Uterus (tissue), 3 donors: ENCODE measurements at regions not wholly inside any gene's neighbourhood (a gene's known extent, or its start where the extent isn't known, plus 50 kb on each side); places are given as distances from the start of the nearest gene placed in this dataset.

Experiments used
- DNase-seq, 2 donors: peaks; one replicate each; pipeline ENCODE4 v3.0.0-alpha.2; 2019 to 2020
- H3K27ac ChIP-seq, 2 donors: fragments of 200-600 bp; sonication (generic); 1 replicate in 1 of 2; 2 replicates in 1 of 2; pipeline ENCODE4 v1.5.1; 2016 to 2018
- H3K27me3 ChIP-seq, 2 donors: fragments of 200-600 bp; sonication (generic); one replicate each; pipeline ENCODE4 v1.5.1; 2018 to 2019; ENCODE audit warnings: control low read depth in 1 of 2
- H3K36me3 ChIP-seq, 2 donors: fragments of 200-600 bp; sonication (generic); one replicate each; pipeline ENCODE4 v1.5.1; 2019; ENCODE audit warnings: control low read depth in 1 of 2
- H3K4me1 ChIP-seq, 2 donors: fragments of 200-600 bp; sonication (generic); one replicate each; pipeline ENCODE4 v1.5.1; 2018 to 2019; ENCODE audit warnings: control low read depth in 1 of 2
- H3K4me3 ChIP-seq, 2 donors: fragments of 200-600 bp; sonication (generic); 1 replicate in 1 of 2; 2 replicates in 1 of 2; pipeline ENCODE4 v1.5.1; 2018 to 2019; ENCODE audit warnings: mild to moderate bottlenecking in 1 of 2
- H3K9me3 ChIP-seq, 2 donors: fragments of 200-600 bp; sonication (generic); one replicate each; pipeline ENCODE4 v1.5.1; 2019; ENCODE audit warnings: control low read depth in 1 of 2
- CTCF ChIP-seq, 4 experiments: fragments of 200-600 bp in 2 of 4; fragments of 450-650 bp in 2 of 4; sonication (generic) in 2 of 4; IDR thresholded peaks; one replicate each; pipeline ENCODE4 v1.5.1; 2016 to 2019; ENCODE audit warnings: antibody characterized with exemption in 4 of 4, mild to moderate bottlenecking in 2 of 4, moderate library complexity in 1 of 4
- POLR2A ChIP-seq, 2 donors: fragments of 450-650 bp; IDR thresholded peaks; one replicate each; pipeline ENCODE4 v1.6.1; 2016; ENCODE audit warnings: antibody characterized with exemption in 2 of 2, mild to moderate bottlenecking in 1 of 2, moderate library complexity in 1 of 2
- intact Hi-C: fragments of 100-400 bp; cut with DNase I; formaldehyde crosslinking; loops from one replicate; pipeline ENCODE4 v1.15.1; 2023; ENCODE audit warnings: low total_unique reads
- donor health status: DM: yes; HTN: yes; CAD: no.

GRCh38 chr16:31710880-31711279 lies 162.7 kb upstream of the ZNF267 start:
- Histone ChIP-seq H3K27ac (no peak overlapping the region), H3K9me3 (no peaks in the 10 kb centered on the region), H3K4me3 (no peak overlapping the region), H3K36me3 (no peaks in the 10 kb centered on the region), H3K27me3 (no peaks in the 10 kb centered on the region), H3K4me1 (no peaks in the 10 kb centered on the region)
- intact Hi-C loops, result no loop called here
- no peak for DNase-seq
- TF ChIP-seq CTCF (IDR thresholded peaks at IDR 0.05), result no peak

GRCh38 chr16:31711344-31711845 lies 162.2 kb upstream of the ZNF267 start:
- no peak overlapping the region for H3K4me3 ChIP-seq
- intact Hi-C loops, result no loop called here
- no peaks in the 10 kb centered on the region for H3K9me3 ChIP-seq
- no peaks in the 10 kb centered on the region for H3K27me3 ChIP-seq
- TF ChIP-seq CTCF (IDR thresholded peaks at IDR 0.05), result no peak
- no peak for TF ChIP-seq POLR2A (IDR thresholded peaks at IDR 0.05)
- no peak for DNase-seq
- H3K27ac ChIP-seq, result no peak overlapping the region
- no peaks in the 10 kb centered on the region for H3K36me3 ChIP-seq
- no peaks in the 10 kb centered on the region for H3K4me1 ChIP-seq

- H3K27me3 ChIP-seq, result no peaks in the 10 kb centered on the region
- no peak overlapping the region for H3K27ac ChIP-seq
- H3K9me3 ChIP-seq, result no peaks in the 10 kb centered on the region
- TF ChIP-seq CTCF (IDR thresholded peaks at IDR 0.05) (no peak), POLR2A (IDR thresholded peaks at IDR 0.05) (no peak)
- no peak for DNase-seq
- no peak overlapping the region for H3K4me3 ChIP-seq
- H3K36me3 ChIP-seq, result no peaks in the 10 kb centered on the region
- H3K4me1 ChIP-seq, result no peaks in the 10 kb centered on the region
- intact Hi-C loops, result no loop called here
These were observed 161.5 kb upstream of the ZNF267 start for GRCh38 chr16:31712064-31712540.

- intact Hi-C loops, result no loop called here
- Histone ChIP-seq H3K9me3 (no peaks in the 10 kb centered on the region), H3K36me3 (no peaks in the 10 kb centered on the region), H3K4me1 (no peaks in the 10 kb centered on the region), H3K27me3 (no peaks in the 10 kb centered on the region), H3K4me3 (peak overlapping the region; percentile 61 to 84), H3K27ac (peak overlapping the region; percentile 89 to 94)
- DNase-seq, result peak; percentile 92 to 93
- TF ChIP-seq CTCF (IDR thresholded peaks at IDR 0.05) (no peak), POLR2A (IDR thresholded peaks at IDR 0.05) (peak; percentile 57 to 70)
These were observed 160.3 kb upstream of the ZNF267 start for GRCh38 chr16:31713071-31713944.
